Hematopoietic multipotent progenitor cell (in vitro differentiated cells): ENCODE measurements at regions not wholly inside any gene's neighbourhood (a gene's known extent, or its start where the extent isn't known, plus 50 kb on each side); places are given as distances from the start of the nearest gene placed in this dataset.

Source experiments
- DNase-seq, 3 donors: peaks; one replicate each; pipeline ENCODE4 v3.0.0-alpha.2; 2011 to 2015; ENCODE audit warnings: low read depth in 2 of 3, low spot score in 2 of 3

GRCh38 chr11:13062115-13062514 is 53.0 kb downstream of the RASSF10 start:
- no peak for DNase-seq

GRCh38 chr11:13064593-13064992 is 55.5 kb downstream of the RASSF10 start:
- no peak for DNase-seq

- no peak for DNase-seq
Measured at GRCh38 chr11:13065200-13065787, 56.2 kb downstream of the RASSF10 start.

- DNase-seq, result no peak
Measured at GRCh38 chr11:13068211-13068610, 59.1 kb downstream of the RASSF10 start.

GRCh38 chr11:13073119-13073981 is 64.2 kb downstream of the RASSF10 start:
- no peak for DNase-seq

- DNase-seq, result no peak
Measured at GRCh38 chr11:13074714-13075464, 65.8 kb downstream of the RASSF10 start.

GRCh38 chr11:13076961-13077360 is 67.8 kb downstream of the RASSF10 start:
- no peak for DNase-seq

GRCh38 chr11:13080861-13081260 is 71.7 kb downstream of the RASSF10 start:
- no peak for DNase-seq

- no peak for DNase-seq
Measured at GRCh38 chr11:13082588-13082987, 73.5 kb downstream of the RASSF10 start.

- no peak for DNase-seq
Measured at GRCh38 chr11:13090228-13090708, 81.2 kb downstream of the RASSF10 start.

GRCh38 chr11:13091373-13091772 is 82.3 kb downstream of the RASSF10 start:
- peak in 1 of 3 donors; percentile 28 for DNase-seq

- DNase-seq, result no peak
Measured at GRCh38 chr11:13091804-13092203, 82.7 kb downstream of the RASSF10 start.

- DNase-seq, result no peak
Measured at GRCh38 chr11:13094930-13095687, 86.0 kb downstream of the RASSF10 start.

GRCh38 chr11:13098063-13098462 is 88.9 kb downstream of the RASSF10 start:
- no peak for DNase-seq

GRCh38 chr11:13098616-13099289 is 89.6 kb downstream of the RASSF10 start:
- DNase-seq, result no peak

- no peak for DNase-seq
Measured at GRCh38 chr11:13101644-13102512, 92.8 kb downstream of the RASSF10 start.

GRCh38 chr11:13102513-13102840 is 93.4 kb downstream of the RASSF10 start:
- no peak for DNase-seq

GRCh38 chr11:13102865-13103539 is 93.9 kb downstream of the RASSF10 start:
- DNase-seq, result no peak
